ENCODE measurements at regions not wholly inside any gene's neighbourhood (a gene's known extent, or its start where the extent isn't known, plus 50 kb on each side); places are given as distances from the start of the nearest gene placed in this dataset.

GRCh38 chr3:5677555-5677954 is 490.0 kb downstream of the EDEM1 start:
- Histone ChIP-seq H3K79me2 (replicated peaks; ENCODE audit: insufficient read depth, low read length) (no peaks in the 10 kb centered on the region), H3K27me3 (ENCODE audit: insufficient read depth, low read depth, low read length) (no peaks in the 10 kb centered on the region), H3K9me3 (ENCODE audit: low read length) (no peaks in the 10 kb centered on the region), H3K4me2 (ENCODE audit: low read length) (no peak overlapping the region), H3K4me3 (ENCODE audit: low read length) (no peak overlapping the region), H2AFZ (ENCODE audit: low read depth, low read length) (no peak overlapping the region), H3K27ac (ENCODE audit: low read length) (no peak overlapping the region), H3F3A (ENCODE audit: insufficient read depth, low read length, poor library complexity, severe bottlenecking) (no peaks in the 10 kb centered on the region), H3K36me3 (ENCODE audit: insufficient read depth, low read length) (no peaks in the 10 kb centered on the region), H4K20me1 (ENCODE audit: insufficient read depth) (no peaks in the 10 kb centered on the region), H3K9ac (ENCODE audit: low read length) (no peak overlapping the region), H3K9me2 (ENCODE audit: insufficient read depth, low read length) (no peaks in the 10 kb centered on the region)
- no peak for TF ChIP-seq MXI1 (conservative IDR thresholded peaks at IDR 0.05; ENCODE audit: poor library complexity, severe bottlenecking)
- no peak for TF ChIP-seq EZH2 (IDR thresholded peaks at IDR 0.05; ENCODE audit: borderline replicate concordance, insufficient read depth, low read length, poor library complexity, severe bottlenecking)
- no peak for TF ChIP-seq RAD21 (conservative IDR thresholded peaks at IDR 0.05)
- no peak for TF ChIP-seq SMC3 (conservative IDR thresholded peaks at IDR 0.05; ENCODE audit: poor library complexity)
- TF ChIP-seq TAF1 (IDR thresholded peaks at IDR 0.05; ENCODE audit: low read depth), result no peak
- no peak for TF ChIP-seq POLR2AphosphoS5 (IDR thresholded peaks at IDR 0.05)
- TF ChIP-seq, protein P1, sequence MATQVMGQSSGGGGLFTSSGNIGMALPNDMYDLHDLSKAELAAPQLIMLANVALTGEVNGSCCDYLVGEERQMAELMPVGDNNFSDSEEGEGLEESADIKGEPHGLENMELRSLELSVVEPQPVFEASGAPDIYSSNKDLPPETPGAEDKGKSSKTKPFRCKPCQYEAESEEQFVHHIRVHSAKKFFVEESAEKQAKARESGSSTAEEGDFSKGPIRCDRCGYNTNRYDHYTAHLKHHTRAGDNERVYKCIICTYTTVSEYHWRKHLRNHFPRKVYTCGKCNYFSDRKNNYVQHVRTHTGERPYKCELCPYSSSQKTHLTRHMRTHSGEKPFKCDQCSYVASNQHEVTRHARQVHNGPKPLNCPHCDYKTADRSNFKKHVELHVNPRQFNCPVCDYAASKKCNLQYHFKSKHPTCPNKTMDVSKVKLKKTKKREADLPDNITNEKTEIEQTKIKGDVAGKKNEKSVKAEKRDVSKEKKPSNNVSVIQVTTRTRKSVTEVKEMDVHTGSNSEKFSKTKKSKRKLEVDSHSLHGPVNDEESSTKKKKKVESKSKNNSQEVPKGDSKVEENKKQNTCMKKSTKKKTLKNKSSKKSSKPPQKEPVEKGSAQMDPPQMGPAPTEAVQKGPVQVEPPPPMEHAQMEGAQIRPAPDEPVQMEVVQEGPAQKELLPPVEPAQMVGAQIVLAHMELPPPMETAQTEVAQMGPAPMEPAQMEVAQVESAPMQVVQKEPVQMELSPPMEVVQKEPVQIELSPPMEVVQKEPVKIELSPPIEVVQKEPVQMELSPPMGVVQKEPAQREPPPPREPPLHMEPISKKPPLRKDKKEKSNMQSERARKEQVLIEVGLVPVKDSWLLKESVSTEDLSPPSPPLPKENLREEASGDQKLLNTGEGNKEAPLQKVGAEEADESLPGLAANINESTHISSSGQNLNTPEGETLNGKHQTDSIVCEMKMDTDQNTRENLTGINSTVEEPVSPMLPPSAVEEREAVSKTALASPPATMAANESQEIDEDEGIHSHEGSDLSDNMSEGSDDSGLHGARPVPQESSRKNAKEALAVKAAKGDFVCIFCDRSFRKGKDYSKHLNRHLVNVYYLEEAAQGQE (IDR thresholded peaks at IDR 0.05; ENCODE audit: borderline replicate concordance), result no peak
- no peak for TF ChIP-seq EP300 (conservative IDR thresholded peaks at IDR 0.05; ENCODE audit: poor library complexity, severe bottlenecking)
- TF ChIP-seq CTCF (IDR thresholded peaks at IDR 0.05; ENCODE audit: poor library complexity, severe bottlenecking), result no peak

DNA sequence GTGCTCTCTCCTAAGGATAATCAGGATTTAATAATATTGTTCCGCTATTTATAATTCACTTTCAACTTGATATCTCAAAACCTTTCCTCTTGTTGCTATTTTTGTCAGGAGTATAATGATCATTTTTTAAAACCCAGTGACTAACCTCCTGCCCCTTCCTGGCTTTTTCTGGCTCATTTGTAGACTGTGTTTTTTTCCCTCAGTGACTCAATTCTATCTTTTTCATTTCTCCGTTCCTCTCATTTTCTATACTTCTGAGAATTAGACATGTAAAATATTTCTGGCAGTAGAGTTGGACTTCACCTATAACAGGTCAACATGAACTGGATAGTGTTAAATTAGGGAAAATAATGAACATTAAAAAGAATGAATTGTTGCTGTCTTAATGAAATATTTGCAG is 490.7 kb downstream of the EDEM1 start:
- H3K79me2 ChIP-seq (replicated peaks; ENCODE audit: insufficient read depth, low read length), result no peaks in the 10 kb centered on the region
- H3K9me2 ChIP-seq (ENCODE audit: insufficient read depth, low read length), result no peaks in the 10 kb centered on the region
- no peaks in the 10 kb centered on the region for H3F3A ChIP-seq (ENCODE audit: insufficient read depth, low read length, poor library complexity, severe bottlenecking)
- no peak overlapping the region for H3K4me3 ChIP-seq (ENCODE audit: low read length)
- H3K36me3 ChIP-seq (ENCODE audit: insufficient read depth, low read length), result no peaks in the 10 kb centered on the region
- no peak overlapping the region for H2AFZ ChIP-seq (ENCODE audit: low read depth, low read length)
- TF ChIP-seq, protein P1 (IDR thresholded peaks at IDR 0.05; ENCODE audit: borderline replicate concordance), result no peak
- no peak for TF ChIP-seq RAD21 (conservative IDR thresholded peaks at IDR 0.05)
- no peak for TF ChIP-seq TAF1 (IDR thresholded peaks at IDR 0.05; ENCODE audit: low read depth)
- TF ChIP-seq POLR2AphosphoS5 (IDR thresholded peaks at IDR 0.05), result no peak
- no peak for TF ChIP-seq MXI1 (conservative IDR thresholded peaks at IDR 0.05; ENCODE audit: poor library complexity, severe bottlenecking)
- no peak overlapping the region for H3K4me2 ChIP-seq (ENCODE audit: low read length)
- no peaks in the 10 kb centered on the region for H4K20me1 ChIP-seq (ENCODE audit: insufficient read depth)
- no peaks in the 10 kb centered on the region for H3K9me3 ChIP-seq (ENCODE audit: low read length)
- no peak overlapping the region for H3K9ac ChIP-seq (ENCODE audit: low read length)
- no peaks in the 10 kb centered on the region for H3K27me3 ChIP-seq (ENCODE audit: insufficient read depth, low read depth, low read length)
- H3K27ac ChIP-seq (ENCODE audit: low read length), result no peak overlapping the region
